A673 (cell line): ENCODE measurements at regions not wholly inside any gene's neighbourhood (a gene's known extent, or its start where the extent isn't known, plus 50 kb on each side); places are given as distances from the start of the nearest gene placed in this dataset.

Source experiments
- BruUV-seq: library from RNA; stranded (reverse); fragments of 400-500 nt; replicated peaks from 2 replicates; lab custom pipeline; 2021; lab: Mats Ljungman, UMichigan
- CTCF ChIA-PET: fragments of 300-600 bp; sonication (Branson Sonifier 250); formaldehyde crosslinking; loops from one replicate; lab custom pipeline; 2022; ENCODE audit warnings: antibody characterized with exemption; lab: Charles Lee
- POLR2A ChIA-PET: fragments of 300-600 bp; sonication (Branson Sonifier 250); formaldehyde crosslinking; loops from one replicate; lab custom pipeline; 2022; ENCODE audit warnings: antibody characterized with exemption; ENCODE audit not compliant: low non-redundant PET; lab: Charles Lee
- DNase-seq: peaks from one replicate; pipeline ENCODE4 v3.0.0-alpha.2; 2015; ENCODE audit warnings: low spot score
- H3K27ac ChIP-seq: fragments of 200-600 bp; sonication (generic); 2 replicates; pipeline ENCODE4 v1.5.1; 2016; ENCODE audit warnings: mixed run types, low read depth, mild to moderate bottlenecking, mixed read lengths, antibody characterized with exemption, low read length; ENCODE audit not compliant: poor library complexity, severe bottlenecking
- H3K27me3 ChIP-seq: fragments of 200-600 bp; sonication (generic); replicated peaks from 2 replicates; pipeline ENCODE4 v1.6.1; 2017; ENCODE audit warnings: mixed run types, low read depth, mild to moderate bottlenecking, mixed read lengths, antibody characterized with exemption, low read length; ENCODE audit not compliant: insufficient read depth, poor library complexity
- H3K36me3 ChIP-seq: fragments of 200-600 bp; sonication (generic); 2 replicates; pipeline ENCODE4 v1.6.1; 2016; ENCODE audit warnings: mixed run types, mild to moderate bottlenecking, mixed read lengths, antibody characterized with exemption, low read length; ENCODE audit not compliant: insufficient read depth, poor library complexity, severe bottlenecking
- H3K4me1 ChIP-seq: fragments of 200-600 bp; sonication (generic); 2 replicates; pipeline ENCODE4 v1.6.1; 2017; ENCODE audit warnings: mixed run types, mild to moderate bottlenecking, mixed read lengths, antibody characterized with exemption, low read length; ENCODE audit not compliant: insufficient read depth, poor library complexity, severe bottlenecking
- H3K4me3 ChIP-seq: fragments of 200-600 bp; sonication (generic); 2 replicates; pipeline ENCODE4 v1.5.1; 2016; ENCODE audit warnings: low read depth, mixed run types, mild to moderate bottlenecking, mixed read lengths, low read length; ENCODE audit not compliant: poor library complexity, severe bottlenecking
- H3K9me3 ChIP-seq: fragments of 200-600 bp; sonication (generic); 2 replicates; pipeline ENCODE4 v1.6.1; 2016; ENCODE audit warnings: mixed run types, low read depth, mild to moderate bottlenecking, mixed read lengths, antibody characterized with exemption, low read length; ENCODE audit not compliant: poor library complexity, severe bottlenecking
- EZH2 ChIP-seq: fragments of 200-600 bp; sonication (generic); IDR thresholded peaks from 2 replicates; pipeline ENCODE4 v1.6.1; 2017; ENCODE audit warnings: borderline replicate concordance, low read depth, mild to moderate bottlenecking, mixed read lengths, antibody characterized with exemption, low read length; ENCODE audit not compliant: poor library complexity, severe bottlenecking
- intact Hi-C: fragments of 100-400 bp; cut with micrococcal nuclease; formaldehyde crosslinking; loops from one replicate; pipeline ENCODE4 v1.10.0; 2022; ENCODE audit not compliant: unreplicated experiment
- TF ChIP-seq, protein P1 (sequence below): fragments of 300-800, 200-600 bp; sonication (generic); conservative IDR thresholded peaks from 2 replicates; pipeline ENCODE4 v1.5.1; 2017; ENCODE audit warnings: low read depth, mild to moderate bottlenecking, antibody characterized with exemption, low read length, moderate library complexity, mixed read lengths

DNA sequence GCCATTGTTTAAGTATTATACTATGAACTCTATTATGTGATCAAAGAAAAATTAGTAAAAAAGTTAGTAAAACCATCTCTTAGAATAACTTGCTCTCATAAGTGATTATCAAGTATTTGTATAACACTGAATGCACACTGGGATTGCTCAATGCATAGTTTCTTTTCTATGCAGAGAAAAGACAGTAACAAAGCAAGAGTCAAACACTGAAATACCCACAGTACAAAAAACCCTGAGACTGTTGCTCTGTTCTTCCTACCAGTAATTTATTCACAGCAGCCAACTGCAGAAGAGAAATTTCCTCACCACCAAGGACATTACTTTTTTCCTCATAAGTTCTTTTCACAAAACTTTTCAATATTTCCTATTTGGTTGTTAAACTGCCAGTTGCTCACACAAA is 634.4 kb downstream of the DTWD2 start:
- POLR2A ChIA-PET, result no interaction called here
- Histone ChIP-seq H3K4me1 (no peaks in the 10 kb centered on the region), H3K36me3 (no peaks in the 10 kb centered on the region), H3K9me3 (peaks cover 4% of the 10 kb centered on the region), H3K4me3 (no peak overlapping the region), H3K27ac (no peak overlapping the region), H3K27me3 (no peaks in the 10 kb centered on the region)
- CTCF ChIA-PET, result no interaction called here
- intact Hi-C loops, result no loop called here
- no TSS peak for BruUV-seq
- TF ChIP-seq, protein P1, sequence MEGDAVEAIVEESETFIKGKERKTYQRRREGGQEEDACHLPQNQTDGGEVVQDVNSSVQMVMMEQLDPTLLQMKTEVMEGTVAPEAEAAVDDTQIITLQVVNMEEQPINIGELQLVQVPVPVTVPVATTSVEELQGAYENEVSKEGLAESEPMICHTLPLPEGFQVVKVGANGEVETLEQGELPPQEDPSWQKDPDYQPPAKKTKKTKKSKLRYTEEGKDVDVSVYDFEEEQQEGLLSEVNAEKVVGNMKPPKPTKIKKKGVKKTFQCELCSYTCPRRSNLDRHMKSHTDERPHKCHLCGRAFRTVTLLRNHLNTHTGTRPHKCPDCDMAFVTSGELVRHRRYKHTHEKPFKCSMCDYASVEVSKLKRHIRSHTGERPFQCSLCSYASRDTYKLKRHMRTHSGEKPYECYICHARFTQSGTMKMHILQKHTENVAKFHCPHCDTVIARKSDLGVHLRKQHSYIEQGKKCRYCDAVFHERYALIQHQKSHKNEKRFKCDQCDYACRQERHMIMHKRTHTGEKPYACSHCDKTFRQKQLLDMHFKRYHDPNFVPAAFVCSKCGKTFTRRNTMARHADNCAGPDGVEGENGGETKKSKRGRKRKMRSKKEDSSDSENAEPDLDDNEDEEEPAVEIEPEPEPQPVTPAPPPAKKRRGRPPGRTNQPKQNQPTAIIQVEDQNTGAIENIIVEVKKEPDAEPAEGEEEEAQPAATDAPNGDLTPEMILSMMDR, result no peak
- no peak for TF ChIP-seq EZH2
- no peak for DNase-seq

DNA sequence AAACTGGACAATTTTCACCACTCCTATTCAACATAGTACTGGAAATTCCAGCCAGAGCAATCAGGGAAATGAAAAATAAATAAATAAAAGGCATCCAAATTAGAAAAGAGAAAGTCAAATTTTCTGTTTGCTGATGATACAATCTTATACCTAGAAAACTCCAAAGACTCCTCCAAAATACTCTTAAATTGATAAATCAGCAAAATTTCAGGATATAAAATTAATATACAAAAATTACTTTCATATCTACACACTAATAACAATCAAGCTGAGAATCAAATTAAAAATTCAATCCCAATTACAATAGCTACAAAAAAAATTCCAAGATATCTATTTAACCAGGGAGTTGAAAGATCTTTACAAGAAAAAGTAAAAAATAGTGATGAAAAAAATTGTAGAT is 651.9 kb downstream of the DTWD2 start:
- no peaks in the 10 kb centered on the region for H3K36me3 ChIP-seq
- H3K9me3 ChIP-seq, result no peaks in the 10 kb centered on the region
- H3K27me3 ChIP-seq, result no peaks in the 10 kb centered on the region
- TF ChIP-seq EZH2, result no peak
- TF ChIP-seq, protein P1, result no peak
- no peak for DNase-seq
- BruUV-seq, result no TSS peak
- no peak overlapping the region for H3K4me3 ChIP-seq
- ChIA-PET CTCF (no interaction called here), POLR2A (no interaction called here)
- intact Hi-C loops, result no loop called here
- H3K27ac ChIP-seq, result no peak overlapping the region
- no peaks in the 10 kb centered on the region for H3K4me1 ChIP-seq

GRCh38 chr5:118327389-118327788 is 661.0 kb downstream of the DTWD2 start:
- H3K9me3 ChIP-seq, result no peaks in the 10 kb centered on the region
- TF ChIP-seq, protein P1, result no peak
- no peak for TF ChIP-seq EZH2
- no peak overlapping the region for H3K4me3 ChIP-seq
- no peaks in the 10 kb centered on the region for H3K36me3 ChIP-seq
- no peak for DNase-seq
- intact Hi-C loops, result no loop called here
- BruUV-seq, result no TSS peak
- POLR2A ChIA-PET, result no interaction called here
- H3K27me3 ChIP-seq, result no peaks in the 10 kb centered on the region
- CTCF ChIA-PET, result no interaction called here
- no peaks in the 10 kb centered on the region for H3K4me1 ChIP-seq
- no peak overlapping the region for H3K27ac ChIP-seq
